ENCODE measurements at regions not wholly inside any gene's neighbourhood (a gene's known extent, or its start where the extent isn't known, plus 50 kb on each side); places are given as distances from the start of the nearest gene placed in this dataset.

DNA sequence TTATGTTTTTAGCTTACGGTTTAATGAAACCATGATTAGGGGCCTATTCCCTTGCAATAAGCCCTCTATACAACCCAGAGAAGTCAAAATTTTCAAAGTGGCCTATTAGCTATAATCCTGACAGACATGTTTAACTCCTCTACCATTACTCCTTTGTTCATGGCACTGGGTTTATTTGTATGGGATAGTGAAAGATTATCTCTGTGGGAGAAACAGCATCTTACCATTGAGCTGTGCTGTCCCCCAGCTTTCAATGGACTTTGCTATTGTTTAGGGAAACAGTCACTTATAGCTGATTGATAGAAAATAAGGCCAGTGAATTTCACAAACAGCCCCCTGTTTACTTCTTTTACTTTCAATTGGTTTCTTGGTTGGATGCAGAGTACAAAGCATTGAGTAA, 675.2 kb upstream of the GCFC2 start:
- DNase-seq (ENCODE audit: low spot score): no peak
- in situ Hi-C loops (cut with HindIII; ENCODE audit: low sequenced_read_pairs): no loop called here

- in situ Hi-C loops (cut with HindIII; ENCODE audit: low sequenced_read_pairs): no loop called here
- DNase-seq (ENCODE audit: low spot score): no peak
Measured at GRCh38 chr2:76381624-76382023, 670.9 kb upstream of the GCFC2 start.

GRCh38 chr2:76378140-76378539, 667.4 kb upstream of the GCFC2 start:
- DNase-seq (ENCODE audit: low spot score): no peak
- in situ Hi-C loops (cut with HindIII; ENCODE audit: low sequenced_read_pairs): no loop called here

DNA sequence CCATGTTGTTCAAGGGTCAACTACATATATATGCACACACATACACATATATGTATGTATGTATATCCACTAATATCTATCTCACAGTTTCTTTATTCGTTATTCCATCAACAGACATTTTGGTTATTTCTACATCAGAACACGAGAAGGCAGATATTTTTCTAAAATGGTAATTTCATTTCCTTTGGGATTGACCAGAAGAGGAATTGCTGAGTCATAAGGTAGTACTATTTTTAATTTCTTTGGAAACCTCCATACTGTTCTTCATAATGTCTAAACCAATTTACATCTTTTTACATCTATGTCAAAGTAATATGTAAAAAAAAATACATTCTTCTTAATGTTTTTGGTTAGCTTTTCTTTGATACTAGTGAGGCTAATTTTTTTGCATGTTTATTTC, 630.7 kb upstream of the GCFC2 start:
- DNase-seq (ENCODE audit: low spot score): no peak
- in situ Hi-C loops (cut with HindIII; ENCODE audit: low sequenced_read_pairs): no loop called here

DNA sequence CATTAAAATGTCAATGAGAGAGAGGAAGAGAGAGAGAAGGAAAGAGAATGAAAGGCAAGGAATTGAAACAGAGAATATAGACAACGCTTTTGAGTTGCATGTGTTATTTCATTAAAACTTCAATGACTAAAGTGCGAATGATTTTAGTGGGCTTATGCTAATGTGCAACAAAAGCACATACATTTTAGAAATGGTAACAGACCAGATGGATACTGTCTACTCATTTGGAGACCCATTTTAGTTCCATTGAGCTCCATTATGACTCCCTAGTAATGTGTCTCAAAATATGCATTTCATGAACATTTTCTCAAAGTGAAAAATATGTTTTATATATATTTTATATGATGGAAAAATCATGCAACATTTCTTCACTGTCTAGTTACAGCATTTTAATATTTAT, 622.2 kb upstream of the GCFC2 start:
- no peak for DNase-seq (ENCODE audit: low spot score)
- in situ Hi-C loops (cut with HindIII; ENCODE audit: low sequenced_read_pairs): no loop called here

DNA sequence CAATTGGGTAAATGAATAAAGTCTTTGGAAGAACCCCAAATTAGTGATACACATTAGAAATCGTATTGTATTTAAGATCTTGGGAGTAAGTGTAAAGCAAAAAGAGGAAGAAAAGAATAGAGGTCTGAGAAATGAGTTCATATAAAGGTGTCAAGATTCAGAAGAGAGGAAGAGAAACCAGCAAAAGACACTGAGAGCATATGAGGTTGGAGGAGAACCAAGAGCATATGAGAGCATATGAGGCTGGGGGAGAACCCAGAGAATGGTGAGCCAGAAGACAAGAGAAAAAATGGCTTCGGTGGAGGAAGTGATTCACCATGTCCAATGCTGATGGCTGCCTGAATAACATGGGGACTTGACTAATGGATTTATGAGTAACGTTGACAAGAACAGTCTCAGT, 620.1 kb upstream of the GCFC2 start:
- no peak for DNase-seq (ENCODE audit: low spot score)
- in situ Hi-C loops (cut with HindIII; ENCODE audit: low sequenced_read_pairs): no loop called here

- in situ Hi-C loops (cut with HindIII; ENCODE audit: low sequenced_read_pairs): no loop called here
- DNase-seq (ENCODE audit: low spot score): no peak
Measured at GRCh38 chr2:76326636-76327035, 615.9 kb upstream of the GCFC2 start.

DNA sequence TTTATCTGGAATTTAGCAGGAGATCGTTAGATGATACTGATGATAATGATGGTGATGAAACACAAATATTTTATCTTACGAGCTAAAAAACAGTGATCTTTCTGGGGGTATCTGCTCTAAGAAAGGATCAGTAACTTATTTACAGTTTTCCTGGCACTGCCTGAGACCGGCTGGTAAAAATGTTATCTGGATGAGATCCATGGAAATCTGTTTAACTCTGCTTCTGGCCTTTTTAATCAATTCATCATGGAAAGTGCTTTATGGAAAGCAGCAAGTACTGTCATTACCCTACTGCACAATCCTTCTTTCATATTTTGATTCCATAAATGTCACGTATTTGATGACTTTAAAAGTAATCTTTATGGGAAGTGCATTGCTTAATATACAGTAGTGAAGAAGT, 612.7 kb upstream of the GCFC2 start:
- DNase-seq (ENCODE audit: low spot score): no peak
- in situ Hi-C loops (cut with HindIII; ENCODE audit: low sequenced_read_pairs): no loop called here

- no peak for DNase-seq (ENCODE audit: low spot score)
- in situ Hi-C loops (cut with HindIII; ENCODE audit: low sequenced_read_pairs): no loop called here
Measured at GRCh38 chr2:76320716-76321115, 610.0 kb upstream of the GCFC2 start.

DNA sequence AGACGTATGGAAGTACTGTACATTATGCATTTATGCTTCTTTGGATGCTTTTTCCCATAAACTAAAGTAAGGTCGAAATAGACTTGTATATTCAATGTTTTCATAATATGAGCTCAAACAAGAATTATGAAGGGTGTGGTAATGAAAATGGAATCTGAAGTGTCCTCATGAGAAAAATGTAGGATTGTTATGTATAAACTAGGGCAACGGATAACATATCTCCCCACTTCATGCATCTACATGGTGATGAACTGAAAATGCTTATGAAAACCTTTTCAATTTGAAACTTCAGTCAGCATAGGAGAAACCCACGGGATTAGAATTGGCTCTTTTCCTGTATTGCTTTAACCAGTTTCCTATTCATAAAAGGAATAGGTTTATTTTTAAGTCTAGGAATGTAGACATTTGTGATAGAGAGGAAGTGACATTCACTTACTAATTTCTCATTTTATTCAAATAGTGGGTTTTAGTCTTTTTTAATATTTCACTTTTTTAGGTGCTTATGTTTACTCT, 608.2 kb upstream of the GCFC2 start:
- in situ Hi-C loops (cut with HindIII; ENCODE audit: low sequenced_read_pairs): no loop called here
- no peak for DNase-seq (ENCODE audit: low spot score)

GRCh38 chr2:76316691-76317090, 606.0 kb upstream of the GCFC2 start:
- no peak for DNase-seq (ENCODE audit: low spot score)
- in situ Hi-C loops (cut with HindIII; ENCODE audit: low sequenced_read_pairs): no loop called here

GRCh38 chr2:76314271-76315020, 603.7 kb upstream of the GCFC2 start:
- in situ Hi-C loops (cut with HindIII; ENCODE audit: low sequenced_read_pairs): no loop called here

GRCh38 chr2:76312236-76312635, 601.5 kb upstream of the GCFC2 start:
- DNase-seq (ENCODE audit: low spot score): no peak
- in situ Hi-C loops (cut with HindIII; ENCODE audit: low sequenced_read_pairs): no loop called here

More at GRCh38 chr2:76314271-76315020, 603.7 kb upstream of the GCFC2 start:
- no peak for DNase-seq (ENCODE audit: low spot score)

DNA sequence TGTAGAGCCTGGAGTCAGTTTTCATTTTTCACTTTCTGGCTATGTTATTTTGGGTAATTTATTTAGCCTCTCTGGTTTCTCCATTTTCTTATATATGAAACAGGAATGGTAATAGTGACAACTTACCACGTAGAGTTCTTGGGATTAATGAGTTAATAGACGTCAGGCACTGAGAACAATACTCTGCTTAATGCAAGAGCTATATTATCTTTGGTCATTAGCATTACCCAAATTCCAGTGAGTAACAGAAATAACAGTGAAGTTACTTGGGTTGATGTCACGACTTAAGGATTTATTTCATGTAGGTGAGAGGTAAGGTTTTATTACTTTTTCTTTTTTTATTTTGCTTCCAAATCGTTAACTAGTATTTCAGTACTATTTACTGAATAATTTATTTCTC, 601.0 kb upstream of the GCFC2 start:
- in situ Hi-C loops (cut with HindIII; ENCODE audit: low sequenced_read_pairs): no loop called here
- no peak for DNase-seq (ENCODE audit: low spot score)

GRCh38 chr2:76310894-76311633, 600.3 kb upstream of the GCFC2 start:
- no peak for DNase-seq (ENCODE audit: low spot score)

GRCh38 chr2:76307495-76307894, 596.8 kb upstream of the GCFC2 start:
- in situ Hi-C loops (cut with HindIII; ENCODE audit: low sequenced_read_pairs): no loop called here
- DNase-seq (ENCODE audit: low spot score): no peak

More at GRCh38 chr2:76310894-76311633, 600.3 kb upstream of the GCFC2 start:
- in situ Hi-C loops (cut with HindIII; ENCODE audit: low sequenced_read_pairs): no loop called here

- no peak for DNase-seq (ENCODE audit: low spot score)
- in situ Hi-C loops (cut with HindIII; ENCODE audit: low sequenced_read_pairs): no loop called here
Measured at GRCh38 chr2:76298041-76298440, 587.3 kb upstream of the GCFC2 start.

DNA sequence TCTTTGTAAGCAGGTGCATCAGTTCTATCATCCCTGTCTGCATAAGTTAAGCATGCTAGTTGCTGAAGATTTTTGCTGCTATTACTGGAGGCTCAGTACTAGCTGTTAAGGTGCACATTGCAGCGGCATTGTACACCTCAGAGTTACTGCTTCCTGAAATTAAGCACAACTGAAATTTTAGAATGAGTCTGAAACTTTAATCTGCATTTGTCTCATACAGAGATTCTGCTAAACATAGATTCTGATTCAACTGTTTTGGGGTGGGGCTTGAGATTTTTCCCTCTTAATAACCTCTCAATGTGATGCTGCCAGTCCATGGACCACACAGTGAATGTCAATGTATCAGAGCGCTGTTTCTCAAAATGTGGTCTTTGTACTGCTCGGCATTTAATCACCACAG, 585.7 kb upstream of the GCFC2 start:
- DNase-seq (ENCODE audit: low spot score): no peak
- in situ Hi-C loops (cut with HindIII; ENCODE audit: low sequenced_read_pairs): no loop called here

- in situ Hi-C loops (cut with HindIII; ENCODE audit: low sequenced_read_pairs): no loop called here
- DNase-seq (ENCODE audit: low spot score): no peak
Measured at GRCh38 chr2:76295762-76296161, 585.0 kb upstream of the GCFC2 start.

GRCh38 chr2:76288598-76288997, 577.9 kb upstream of the GCFC2 start:
- in situ Hi-C loops (cut with HindIII; ENCODE audit: low sequenced_read_pairs): no loop called here
- no peak for DNase-seq (ENCODE audit: low spot score)

GRCh38 chr2:76288146-76288545, 577.4 kb upstream of the GCFC2 start:
- DNase-seq (ENCODE audit: low spot score): no peak
- in situ Hi-C loops (cut with HindIII; ENCODE audit: low sequenced_read_pairs): no loop called here

All from G401 (cell line).